Loucy (cell line): ENCODE measurements at regions not wholly inside any gene's neighbourhood (a gene's known extent, or its start where the extent isn't known, plus 50 kb on each side); places are given as distances from the start of the nearest gene placed in this dataset.
"Not testable (repeated sequence)": the region's sequence is repeated elsewhere in the genome, so short reads cannot be mapped to it uniquely, and the experiment has no call there.

Experiments used
- H2AFZ ChIP-seq: fragments of 200-600 bp; sonication (generic); 2 replicates; pipeline ENCODE4 v1.6.0; 2016; ENCODE audit warnings: antibody characterized with exemption, mild to moderate bottlenecking, low read length, moderate library complexity
- H3F3A ChIP-seq: fragments of 200-600 bp; 2 replicates; pipeline ENCODE4 v1.6.0; 2016; ENCODE audit warnings: antibody characterized with exemption, low read depth, mild to moderate bottlenecking
- H3K27me3 ChIP-seq: fragments of 200-600 bp; sonication (generic); 2 replicates; pipeline ENCODE4 v1.6.1; 2014; ENCODE audit warnings: low read length, mild to moderate bottlenecking; ENCODE audit not compliant: insufficient read depth, poor library complexity, severe bottlenecking
- H3K36me3 ChIP-seq: fragments of 200-600 bp; sonication (generic); 2 replicates; pipeline ENCODE4 v1.6.1; 2016; ENCODE audit warnings: low read length; ENCODE audit not compliant: insufficient read depth
- H3K4me1 ChIP-seq: fragments of 200-600 bp; sonication (generic); 2 replicates; pipeline ENCODE4 v1.5.1; 2014; ENCODE audit warnings: low read length, mild to moderate bottlenecking; ENCODE audit not compliant: insufficient read depth, poor library complexity, severe bottlenecking
- H3K4me2 ChIP-seq: fragments of 200-600 bp; sonication (generic); 2 replicates; pipeline ENCODE4 v1.6.0; 2014; ENCODE audit warnings: antibody characterized with exemption, low read length, low read depth, mild to moderate bottlenecking; ENCODE audit not compliant: poor library complexity, severe bottlenecking
- H3K4me3 ChIP-seq: fragments of 200-600 bp; sonication (generic); 2 replicates; pipeline ENCODE4 v1.5.1; 2014; ENCODE audit warnings: low read length, mild to moderate bottlenecking, mixed read lengths; ENCODE audit not compliant: poor library complexity, severe bottlenecking
- H3K79me2 ChIP-seq: fragments of 200-600 bp; sonication (generic); 2 replicates; pipeline ENCODE4 v1.6.1; 2014; ENCODE audit warnings: low read length; ENCODE audit not compliant: insufficient read depth
- H3K9ac ChIP-seq: fragments of 200-600 bp; sonication (generic); 2 replicates; pipeline ENCODE4 v1.6.0; 2014; ENCODE audit warnings: mild to moderate bottlenecking, low read depth, low read length, moderate library complexity; ENCODE audit not compliant: poor library complexity, severe bottlenecking
- H3K9me2 ChIP-seq: fragments of 200-600 bp; sonication (generic); replicated peaks from 2 replicates; pipeline ENCODE4 v1.6.1; 2016; ENCODE audit warnings: low read depth, low read length, mixed read lengths
- H3K9me3 ChIP-seq: fragments of 200-600 bp; sonication (generic); 2 replicates; pipeline ENCODE4 v1.6.1; 2014; ENCODE audit warnings: mild to moderate bottlenecking, antibody characterized with exemption, low read length, low read depth; ENCODE audit not compliant: insufficient read depth
- H4K20me1 ChIP-seq: fragments of 200-600 bp; sonication (generic); 2 replicates; pipeline ENCODE4 v1.6.0; 2014; ENCODE audit warnings: antibody characterized with exemption, low read length, mild to moderate bottlenecking; ENCODE audit not compliant: insufficient read depth, poor library complexity, severe bottlenecking
- CTCF ChIP-seq: fragments of 200-600 bp; sonication (generic); conservative IDR thresholded peaks from 2 replicates; pipeline ENCODE4 v1.5.1; 2014; ENCODE audit warnings: mild to moderate bottlenecking, antibody characterized with exemption, low read length
- EZH2phosphoT487 ChIP-seq: fragments of 200-600 bp; IDR thresholded peaks from 2 replicates; pipeline ENCODE4 v1.6.1; 2018; ENCODE audit warnings: antibody characterized with exemption, mild to moderate bottlenecking, moderate library complexity, borderline replicate concordance

GRCh38 chr5:12659686-12660085 is 755.4 kb upstream of the CTNND2 start:
- Histone ChIP-seq H2AFZ (no peak overlapping the region), H4K20me1 (no peaks in the 10 kb centered on the region), H3K36me3 (no peaks in the 10 kb centered on the region), H3F3A (no peaks in the 10 kb centered on the region), H3K9me3 (no peaks in the 10 kb centered on the region), H3K4me2 (no peak overlapping the region), H3K27me3 (no peaks in the 10 kb centered on the region), H3K9me2 (no peaks in the 10 kb centered on the region), H3K9ac (no peak overlapping the region), H3K79me2 (no peaks in the 10 kb centered on the region), H3K4me3 (no peak overlapping the region), H3K4me1 (no peaks in the 10 kb centered on the region)
- no peak for TF ChIP-seq EZH2phosphoT487
- TF ChIP-seq CTCF = no peak

GRCh38 chr5:12658871-12659446 is 754.7 kb upstream of the CTNND2 start:
- Histone ChIP-seq H3K27me3 (no peaks in the 10 kb centered on the region), H3K79me2 (no peaks in the 10 kb centered on the region)

GRCh38 chr5:12657914-12658474 is 753.7 kb upstream of the CTNND2 start:
- not testable (repeated sequence) for H3K9me3 ChIP-seq, H3K4me3 ChIP-seq, H3K9ac ChIP-seq, H3K4me2 ChIP-seq, H3F3A ChIP-seq, H3K4me1 ChIP-seq, H4K20me1 ChIP-seq, H2AFZ ChIP-seq, H3K36me3 ChIP-seq, H3K27me3 ChIP-seq, H3K79me2 ChIP-seq, H3K9me2 ChIP-seq

More at GRCh38 chr5:12658871-12659446, 754.7 kb upstream of the CTNND2 start:
- no peaks in the 10 kb centered on the region for H3K9me2 ChIP-seq
- no peak overlapping the region for H2AFZ ChIP-seq
- H3K36me3 ChIP-seq = no peaks in the 10 kb centered on the region
- no peaks in the 10 kb centered on the region for H3K4me1 ChIP-seq
- no peak overlapping the region for H3K4me2 ChIP-seq
- no peaks in the 10 kb centered on the region for H4K20me1 ChIP-seq
- H3K4me3 ChIP-seq = no peak overlapping the region
- no peak for TF ChIP-seq CTCF
- no peak for TF ChIP-seq EZH2phosphoT487
- no peak overlapping the region for H3K9ac ChIP-seq
- no peaks in the 10 kb centered on the region for H3F3A ChIP-seq
- no peaks in the 10 kb centered on the region for H3K9me3 ChIP-seq

- H3K9me2 ChIP-seq = no peaks in the 10 kb centered on the region
- no peak overlapping the region for H2AFZ ChIP-seq
- H3K79me2 ChIP-seq = no peaks in the 10 kb centered on the region
- H3K4me2 ChIP-seq = no peak overlapping the region
- no peaks in the 10 kb centered on the region for H3K36me3 ChIP-seq
- no peaks in the 10 kb centered on the region for H3K4me1 ChIP-seq
- H3K27me3 ChIP-seq = no peaks in the 10 kb centered on the region
- H3F3A ChIP-seq = no peaks in the 10 kb centered on the region
- H3K9ac ChIP-seq = no peak overlapping the region
- no peaks in the 10 kb centered on the region for H3K9me3 ChIP-seq
- no peaks in the 10 kb centered on the region for H4K20me1 ChIP-seq
- H3K4me3 ChIP-seq = no peak overlapping the region
- no peak for TF ChIP-seq CTCF
- TF ChIP-seq EZH2phosphoT487 = no peak
These were observed 751.4 kb upstream of the CTNND2 start for GRCh38 chr5:12655675-12656074.
